H1 (cell line): ENCODE measurements at regions not wholly inside any gene's neighbourhood (a gene's known extent, or its start where the extent isn't known, plus 50 kb on each side); places are given as distances from the start of the nearest gene placed in this dataset.

Source experiments
- EZH2 ChIP-seq: fragments of 200-600 bp; sonication (generic); IDR thresholded peaks from 2 replicates; pipeline ENCODE4 v1.7.1; 2012; ENCODE audit warnings: low read depth, mild to moderate bottlenecking, moderate library complexity, low read length, inconsistent platforms; ENCODE audit not compliant: severe bottlenecking
- MAX ChIP-seq: IDR thresholded peaks from 2 replicates; pipeline ENCODE4 v1.6.1; 2012; ENCODE audit warnings: inconsistent platforms

GRCh38 chr5:112552216-112552615 is 133.1 kb upstream of the EPB41L4A start (continued):
- TF ChIP-seq EZH2 (no peak), MAX (no peak)
- TF ChIP-seq, all 59 proteins: peak for 0
